SKM-1 (cell line): ENCODE measurements at regions not wholly inside any gene's neighbourhood (a gene's known extent, or its start where the extent isn't known, plus 50 kb on each side); places are given as distances from the start of the nearest gene placed in this dataset.
"Not testable (repeated sequence)": the region's sequence is repeated elsewhere in the genome, so short reads cannot be mapped to it uniquely, and the experiment has no call there.

ENCODE experiments used
- DNase-seq: peaks from one replicate; lab custom pipeline; 2025; ENCODE audit not compliant: unreplicated experiment; lab: John Stamatoyannopoulos, UW

DNA sequence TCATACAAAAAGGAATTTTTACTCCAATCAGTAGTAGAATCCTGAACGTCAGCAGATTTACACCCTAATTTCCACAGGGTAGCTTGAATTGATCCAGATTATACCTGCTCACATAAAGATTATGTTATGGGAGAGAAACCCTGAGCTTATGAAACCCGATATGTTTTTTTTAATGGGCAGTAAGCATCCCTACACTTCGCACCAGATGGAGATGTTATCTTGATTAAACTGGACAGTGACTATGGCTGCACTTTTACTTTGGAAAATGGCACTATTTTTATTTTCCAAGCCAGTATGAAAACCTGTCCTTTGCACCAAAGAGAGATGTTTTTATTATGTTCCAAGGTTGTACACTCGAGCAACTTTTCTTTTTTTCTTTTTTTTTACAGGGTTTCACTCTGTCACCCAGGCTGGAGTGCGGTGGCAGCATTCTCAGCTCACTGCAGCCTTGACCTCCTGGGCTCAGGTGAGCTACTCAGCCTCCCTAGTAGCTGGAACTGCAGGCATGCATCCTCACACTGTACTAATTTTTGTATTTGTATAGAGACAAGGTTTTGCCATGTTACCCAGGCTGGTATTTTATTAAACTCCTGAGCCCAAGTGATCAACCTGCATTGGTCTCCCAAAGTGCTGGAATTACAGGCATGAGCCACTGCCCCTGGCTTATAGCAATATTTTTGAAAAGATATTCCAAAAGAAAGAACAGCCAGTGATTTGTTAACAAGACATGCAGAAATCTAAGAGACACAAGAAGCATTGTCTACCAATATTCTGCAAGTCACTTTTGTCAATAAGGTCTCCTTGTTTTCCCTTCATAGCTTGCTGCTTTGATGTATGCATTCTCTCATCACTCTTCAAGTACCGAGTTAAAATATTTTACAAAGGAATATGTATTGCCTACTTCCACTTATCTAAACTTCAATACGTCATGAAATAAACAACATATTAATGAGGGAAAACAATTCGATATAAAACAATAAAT lies 1412.6 kb downstream of the ZPLD1 start:
- no peak for DNase-seq

GRCh38 chr3:103851793-103852192 lies 1417.0 kb downstream of the ZPLD1 start:
- no peak for DNase-seq

GRCh38 chr3:103862415-103862814 lies 1427.6 kb downstream of the ZPLD1 start:
- DNase-seq = no peak

- no peak for DNase-seq
Measured at GRCh38 chr3:103863381-103863780, 1428.6 kb downstream of the ZPLD1 start.

- DNase-seq = no peak
Measured at GRCh38 chr3:103866113-103866512, 1431.3 kb downstream of the ZPLD1 start.

- no peak for DNase-seq
Measured at GRCh38 chr3:103873021-103873420, 1438.2 kb downstream of the ZPLD1 start.

DNA sequence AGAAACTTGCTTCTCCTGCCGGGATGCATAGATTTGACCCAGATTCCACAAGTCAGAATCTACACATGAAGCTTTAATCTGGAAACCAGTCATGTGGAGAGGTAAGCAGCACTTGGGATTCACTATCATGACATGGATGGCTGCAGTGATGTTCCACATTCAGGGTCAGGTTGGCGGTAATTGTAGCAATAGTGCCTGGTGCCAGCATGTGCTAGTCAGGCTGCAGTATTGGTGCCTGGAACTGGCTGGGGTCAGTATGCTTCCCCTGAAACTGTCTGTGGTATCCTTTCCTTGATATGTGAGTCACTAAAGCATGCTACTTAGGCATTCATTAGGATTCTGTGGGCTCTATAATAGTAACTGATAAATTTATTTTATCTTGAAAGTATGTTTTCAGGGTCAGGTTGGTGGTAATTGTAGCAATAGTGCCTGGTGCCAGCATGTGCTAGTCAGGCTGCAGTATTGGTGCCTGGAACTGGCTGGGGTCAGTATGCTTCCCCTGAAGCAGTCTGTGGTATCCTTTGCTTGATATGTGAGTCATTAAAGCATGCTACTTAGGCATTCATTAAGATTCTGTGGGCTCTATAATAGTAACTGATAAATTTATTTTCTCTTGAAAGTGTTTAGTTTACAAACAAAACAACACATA lies 1439.2 kb downstream of the ZPLD1 start:
- no peak for DNase-seq

GRCh38 chr3:103881809-103882208 lies 1447.0 kb downstream of the ZPLD1 start:
- not testable (repeated sequence) for DNase-seq

- no peak for DNase-seq
Measured at GRCh38 chr3:103889675-103890074, 1454.9 kb downstream of the ZPLD1 start.

- no peak for DNase-seq
Measured at GRCh38 chr3:103894162-103894822, 1459.5 kb downstream of the ZPLD1 start.

DNA sequence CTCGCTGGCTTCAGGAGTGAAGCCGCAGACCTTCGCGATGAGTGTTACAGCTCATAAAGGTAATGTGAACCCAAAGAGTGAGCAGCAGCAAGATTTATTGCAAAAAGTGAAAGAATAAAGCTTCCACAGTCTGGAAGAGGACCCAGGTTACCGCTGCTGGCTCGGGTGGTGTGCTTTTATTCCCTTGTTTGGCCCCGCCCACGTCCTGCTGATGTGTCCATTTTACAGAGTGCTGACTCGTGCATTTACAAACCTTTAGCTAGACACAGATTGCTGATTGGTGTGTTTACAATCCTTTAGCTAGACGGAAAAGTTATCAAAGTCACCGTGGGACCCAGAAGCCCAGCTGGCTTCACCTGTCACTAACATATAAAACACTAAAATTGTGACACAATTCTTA lies 1464.5 kb downstream of the ZPLD1 start:
- no peak for DNase-seq

DNA sequence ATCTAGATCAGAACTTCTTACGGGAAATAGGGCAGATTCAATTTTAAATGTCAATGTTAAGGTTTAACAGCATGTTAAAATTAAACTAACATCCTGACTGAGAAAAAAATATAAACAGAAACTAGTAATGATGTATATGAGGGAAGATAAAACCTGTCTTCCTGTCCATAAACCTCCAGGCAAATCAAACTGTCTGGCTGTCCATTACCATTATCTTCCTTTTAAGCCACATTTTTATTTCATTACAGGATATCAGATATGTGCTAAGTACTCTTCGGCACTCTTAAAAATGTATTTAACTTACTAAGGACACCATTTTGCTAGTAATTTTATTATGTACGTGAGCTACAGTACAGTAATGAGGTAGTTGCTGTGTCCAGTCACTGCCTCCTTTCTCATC lies 1461.7 kb upstream of the ALCAM start:
- no peak for DNase-seq

- no peak for DNase-seq
Measured at GRCh38 chr3:103906304-103906703, 1460.4 kb upstream of the ALCAM start.

GRCh38 chr3:103906808-103907207 lies 1459.9 kb upstream of the ALCAM start:
- no peak for DNase-seq

GRCh38 chr3:103907567-103907966 lies 1459.1 kb upstream of the ALCAM start:
- no peak for DNase-seq

GRCh38 chr3:103909395-103909794 lies 1457.3 kb upstream of the ALCAM start:
- no peak for DNase-seq

- no peak for DNase-seq
Measured at GRCh38 chr3:103918336-103918735, 1448.4 kb upstream of the ALCAM start.

DNA sequence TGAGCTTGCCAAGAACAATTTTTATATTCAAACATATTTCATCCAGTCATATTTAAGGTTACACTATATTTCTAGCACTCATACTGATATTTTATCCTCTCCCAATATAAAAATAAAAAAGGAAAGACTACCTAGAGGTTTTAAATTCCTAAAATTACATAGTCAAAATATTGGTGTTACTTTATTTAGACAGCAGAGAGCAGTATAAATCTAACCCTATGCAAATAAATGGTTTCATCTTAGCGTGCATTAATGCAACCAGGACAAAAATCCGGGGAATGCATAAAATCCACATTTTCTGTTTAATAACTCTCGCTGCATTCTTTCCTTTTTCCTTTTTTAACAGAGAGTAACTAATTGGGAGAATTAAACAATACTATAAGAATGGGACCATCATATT lies 1447.4 kb upstream of the ALCAM start:
- no peak for DNase-seq

DNA sequence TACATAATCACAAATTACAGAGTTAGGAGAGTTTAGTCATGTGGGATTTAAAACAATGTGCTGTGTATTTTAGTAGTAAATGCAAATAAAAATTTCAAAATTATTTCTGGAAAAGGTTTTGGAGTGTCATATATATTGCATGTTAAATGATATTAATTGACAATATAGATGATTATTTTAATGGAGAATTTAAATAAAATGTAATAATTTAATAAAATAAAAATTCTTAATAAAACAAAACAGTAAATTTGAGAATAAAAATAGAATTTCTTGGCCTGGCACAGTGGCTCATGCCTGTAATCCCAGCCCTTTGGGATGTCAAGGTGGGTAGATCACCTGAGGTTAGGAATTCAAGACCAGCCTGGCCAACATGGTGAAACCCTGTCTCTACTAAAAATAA lies 1442.8 kb upstream of the ALCAM start:
- no peak for DNase-seq

DNA sequence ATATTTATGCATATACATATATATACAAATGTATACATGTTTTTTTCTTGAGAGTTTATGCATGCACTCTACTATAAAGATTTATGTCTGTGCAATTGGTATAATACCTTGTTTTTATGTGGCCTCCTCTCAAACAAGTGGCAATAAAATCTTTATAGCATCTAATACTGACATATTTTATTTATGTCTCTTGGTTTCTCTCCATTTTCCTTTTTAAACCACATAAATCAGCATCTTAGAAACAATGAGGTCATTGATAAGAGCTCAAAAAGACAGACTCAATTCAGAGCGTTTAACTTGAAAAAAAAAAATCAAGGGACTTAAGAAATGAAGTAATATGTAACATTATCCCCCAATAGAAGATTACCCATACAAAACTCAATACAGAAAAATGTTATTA lies 1442.2 kb upstream of the ALCAM start:
- DNase-seq = no peak

DNA sequence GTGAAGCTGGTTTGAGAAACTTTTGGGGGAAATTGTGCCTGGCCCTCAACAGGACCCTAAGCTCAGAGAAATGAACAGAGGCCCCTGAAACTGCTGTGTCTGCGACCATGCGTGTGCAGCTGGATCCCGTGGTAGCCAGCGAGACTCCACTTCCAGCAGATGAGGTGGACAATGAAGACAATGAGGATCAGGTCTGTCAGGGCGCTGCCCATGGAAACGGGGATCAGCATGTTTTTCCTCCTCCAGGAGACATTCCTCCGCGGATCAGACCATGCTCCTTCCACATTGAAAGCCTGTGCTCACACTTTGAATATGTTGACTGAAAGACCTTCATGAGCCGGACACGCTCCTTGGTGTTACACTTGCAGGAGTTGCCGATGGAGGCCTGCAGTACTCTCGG lies 1439.8 kb upstream of the ALCAM start:
- DNase-seq = no peak

GRCh38 chr3:103927896-103928295 lies 1438.8 kb upstream of the ALCAM start:
- DNase-seq = no peak
